OCI-LY1 (cell line): ENCODE measurements at regions not wholly inside any gene's neighbourhood (a gene's known extent, or its start where the extent isn't known, plus 50 kb on each side); places are given as distances from the start of the nearest gene placed in this dataset.

ENCODE experiments used
- H2AFZ ChIP-seq: fragments of 200-600 bp; sonication (generic), shearing (Covaris generic); 2 replicates; pipeline ENCODE4 v1.6.0; 2014; ENCODE audit warnings: antibody characterized with exemption, mild to moderate bottlenecking, low read length
- H3F3A ChIP-seq: fragments of 200-600 bp; sonication (generic), shearing (Covaris generic); 2 replicates; pipeline ENCODE4 v1.6.0; 2014; ENCODE audit warnings: mild to moderate bottlenecking, antibody characterized with exemption, low read length, moderate library complexity; ENCODE audit not compliant: insufficient read depth
- H3K27ac ChIP-seq: fragments of 200-600 bp; sonication (generic); 2 replicates; pipeline ENCODE4 v1.5.1; 2014; ENCODE audit warnings: low read length, mixed run types, mild to moderate bottlenecking, low read depth; ENCODE audit not compliant: poor library complexity, severe bottlenecking
- H3K27me3 ChIP-seq: fragments of 200-600 bp; sonication (generic); 2 replicates; pipeline ENCODE4 v1.6.0; 2014; ENCODE audit warnings: antibody characterized with exemption, mild to moderate bottlenecking, low read length, moderate library complexity; ENCODE audit not compliant: insufficient read depth
- H3K36me3 ChIP-seq: fragments of 200-600 bp; sonication (generic); 2 replicates; pipeline ENCODE4 v1.6.1; 2014; ENCODE audit warnings: mild to moderate bottlenecking, antibody characterized with exemption, low read length, moderate library complexity, mixed read lengths; ENCODE audit not compliant: insufficient read depth
- H3K4me1 ChIP-seq: fragments of 200-600 bp; sonication (generic); 2 replicates; pipeline ENCODE4 v1.5.1; 2014; ENCODE audit warnings: mild to moderate bottlenecking, low read length, moderate library complexity; ENCODE audit not compliant: insufficient read depth, severe bottlenecking
- H3K4me2 ChIP-seq: fragments of 200-600 bp; sonication (generic), shearing (Covaris generic); 2 replicates; pipeline ENCODE4 v1.6.1; 2014; ENCODE audit warnings: low read length
- H3K4me3 ChIP-seq: fragments of 200-600 bp; sonication (generic); 2 replicates; pipeline ENCODE4 v1.5.1; 2014; ENCODE audit warnings: low read length, low read depth, mild to moderate bottlenecking, mixed read lengths; ENCODE audit not compliant: poor library complexity, severe bottlenecking
- H3K79me2 ChIP-seq: fragments of 200-600 bp; shearing (Covaris generic); 2 replicates; pipeline ENCODE4 v1.6.1; 2016; ENCODE audit warnings: mixed run types, low read length, mixed read lengths; ENCODE audit not compliant: insufficient read depth
- H3K9ac ChIP-seq: fragments of 200-600 bp; sonication (generic), shearing (Covaris generic); 2 replicates; pipeline ENCODE4 v1.6.1; 2014; ENCODE audit warnings: mild to moderate bottlenecking, low read length, mixed read lengths
- H3K9me2 ChIP-seq: fragments of 200-600 bp; sonication (generic), shearing (Covaris generic); 2 replicates; pipeline ENCODE4 v1.6.1; 2014; ENCODE audit warnings: low read depth, mild to moderate bottlenecking, low read length, mixed read lengths
- H3K9me3 ChIP-seq: fragments of 200-600 bp; shearing (Covaris generic); 2 replicates; pipeline ENCODE4 v1.6.1; 2014; ENCODE audit warnings: low read length, mixed read lengths
- H4K20me1 ChIP-seq: fragments of 200-600 bp; sonication (generic), shearing (Covaris generic); 2 replicates; pipeline ENCODE4 v1.6.0; 2016; ENCODE audit warnings: mild to moderate bottlenecking, low read length; ENCODE audit not compliant: insufficient read depth
- EZH2 ChIP-seq: fragments of 200-600 bp; sonication (generic), shearing (Covaris generic); IDR thresholded peaks from 2 replicates; pipeline ENCODE4 v1.8.0; 2017; ENCODE audit warnings: borderline replicate concordance, mixed run types, mild to moderate bottlenecking, antibody characterized with exemption, low read length, moderate library complexity, mixed read lengths
- TF ChIP-seq, protein P1 (sequence below): fragments of 200-600 bp; sonication (generic), shearing (Covaris generic); IDR thresholded peaks from 2 replicates; pipeline ENCODE4 v1.5.1; 2017; ENCODE audit warnings: mild to moderate bottlenecking, antibody characterized with exemption, low read length, moderate library complexity, mixed read lengths

DNA sequence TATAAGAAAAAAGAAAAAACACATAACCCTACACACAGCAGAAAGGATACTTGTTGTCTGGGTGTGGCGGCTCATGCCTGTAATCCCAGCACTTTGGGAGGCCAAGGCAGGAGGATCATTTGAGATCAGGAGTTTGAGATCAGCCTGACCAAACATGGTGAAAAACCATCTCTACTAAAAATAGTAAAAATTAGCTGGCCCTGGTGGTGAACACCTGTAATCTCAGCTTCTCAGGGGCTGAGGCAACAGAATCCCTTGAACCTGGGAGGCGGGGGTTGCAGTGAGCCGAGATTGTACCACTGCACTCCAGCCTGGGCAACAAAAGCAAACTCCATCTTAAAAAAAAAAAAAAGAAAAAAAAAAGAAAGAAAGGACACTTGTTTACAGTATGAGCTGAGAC, 147.6 kb upstream of the PITX1 start:
- Histone ChIP-seq H2AFZ (no peak overlapping the region), H3K4me1 (no peaks in the 10 kb centered on the region), H3K9ac (no peak overlapping the region), H3K79me2 (no peaks in the 10 kb centered on the region), H4K20me1 (no peaks in the 10 kb centered on the region), H3K4me3 (no peak overlapping the region), H3K27me3 (no peaks in the 10 kb centered on the region), H3K27ac (no peak overlapping the region), H3K4me2 (no peak overlapping the region), H3F3A (no peaks in the 10 kb centered on the region), H3K9me2 (no peaks in the 10 kb centered on the region), H3K9me3 (no peaks in the 10 kb centered on the region), H3K36me3 (no peaks in the 10 kb centered on the region)
- no peak for TF ChIP-seq EZH2
- TF ChIP-seq, protein P1, sequence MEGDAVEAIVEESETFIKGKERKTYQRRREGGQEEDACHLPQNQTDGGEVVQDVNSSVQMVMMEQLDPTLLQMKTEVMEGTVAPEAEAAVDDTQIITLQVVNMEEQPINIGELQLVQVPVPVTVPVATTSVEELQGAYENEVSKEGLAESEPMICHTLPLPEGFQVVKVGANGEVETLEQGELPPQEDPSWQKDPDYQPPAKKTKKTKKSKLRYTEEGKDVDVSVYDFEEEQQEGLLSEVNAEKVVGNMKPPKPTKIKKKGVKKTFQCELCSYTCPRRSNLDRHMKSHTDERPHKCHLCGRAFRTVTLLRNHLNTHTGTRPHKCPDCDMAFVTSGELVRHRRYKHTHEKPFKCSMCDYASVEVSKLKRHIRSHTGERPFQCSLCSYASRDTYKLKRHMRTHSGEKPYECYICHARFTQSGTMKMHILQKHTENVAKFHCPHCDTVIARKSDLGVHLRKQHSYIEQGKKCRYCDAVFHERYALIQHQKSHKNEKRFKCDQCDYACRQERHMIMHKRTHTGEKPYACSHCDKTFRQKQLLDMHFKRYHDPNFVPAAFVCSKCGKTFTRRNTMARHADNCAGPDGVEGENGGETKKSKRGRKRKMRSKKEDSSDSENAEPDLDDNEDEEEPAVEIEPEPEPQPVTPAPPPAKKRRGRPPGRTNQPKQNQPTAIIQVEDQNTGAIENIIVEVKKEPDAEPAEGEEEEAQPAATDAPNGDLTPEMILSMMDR, result no peak

DNA sequence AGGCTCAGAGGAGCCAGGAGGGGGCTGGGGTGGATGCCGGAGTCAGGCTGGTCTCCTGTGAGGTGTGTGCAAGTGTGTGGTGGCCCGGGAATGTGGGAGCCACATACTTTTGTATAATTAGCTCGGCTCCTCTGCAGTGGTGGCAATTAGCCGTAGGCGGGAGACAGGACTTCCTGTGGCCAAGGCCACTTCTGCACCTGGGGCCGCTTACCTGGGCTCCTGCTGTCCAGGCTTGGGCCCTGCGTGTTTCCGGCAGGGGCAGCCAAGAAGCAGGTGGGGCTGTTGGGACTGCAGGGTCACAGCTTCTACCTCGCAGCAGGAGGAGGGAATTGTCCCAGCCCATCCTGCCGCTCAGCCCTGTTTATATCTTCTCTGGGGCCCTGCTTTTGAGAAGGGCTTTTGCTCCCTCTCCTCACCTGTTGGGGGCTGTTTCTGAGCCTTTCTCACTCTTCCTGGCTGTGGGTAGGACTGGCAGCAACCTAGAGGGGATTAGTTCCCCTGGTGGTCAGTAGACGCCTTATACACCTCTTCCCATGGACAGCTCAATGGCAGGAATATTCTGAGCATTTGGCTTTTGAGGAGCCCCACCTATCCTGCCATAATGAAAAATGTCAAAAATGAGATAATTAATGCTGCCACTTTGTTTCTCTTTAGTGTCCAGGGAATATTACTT, 145.4 kb upstream of the PITX1 start:
- Histone ChIP-seq H3K9me2 (no peaks in the 10 kb centered on the region), H3K9me3 (no peaks in the 10 kb centered on the region), H3K4me3 (no peak overlapping the region), H3K9ac (no peak overlapping the region), H3F3A (no peaks in the 10 kb centered on the region), H3K4me2 (no peak overlapping the region), H3K79me2 (no peaks in the 10 kb centered on the region), H2AFZ (no peak overlapping the region), H3K4me1 (no peaks in the 10 kb centered on the region), H4K20me1 (no peaks in the 10 kb centered on the region), H3K27me3 (no peaks in the 10 kb centered on the region), H3K36me3 (no peaks in the 10 kb centered on the region), H3K27ac (no peak overlapping the region)
- TF ChIP-seq, protein P1, result no peak
- no peak for TF ChIP-seq EZH2

DNA sequence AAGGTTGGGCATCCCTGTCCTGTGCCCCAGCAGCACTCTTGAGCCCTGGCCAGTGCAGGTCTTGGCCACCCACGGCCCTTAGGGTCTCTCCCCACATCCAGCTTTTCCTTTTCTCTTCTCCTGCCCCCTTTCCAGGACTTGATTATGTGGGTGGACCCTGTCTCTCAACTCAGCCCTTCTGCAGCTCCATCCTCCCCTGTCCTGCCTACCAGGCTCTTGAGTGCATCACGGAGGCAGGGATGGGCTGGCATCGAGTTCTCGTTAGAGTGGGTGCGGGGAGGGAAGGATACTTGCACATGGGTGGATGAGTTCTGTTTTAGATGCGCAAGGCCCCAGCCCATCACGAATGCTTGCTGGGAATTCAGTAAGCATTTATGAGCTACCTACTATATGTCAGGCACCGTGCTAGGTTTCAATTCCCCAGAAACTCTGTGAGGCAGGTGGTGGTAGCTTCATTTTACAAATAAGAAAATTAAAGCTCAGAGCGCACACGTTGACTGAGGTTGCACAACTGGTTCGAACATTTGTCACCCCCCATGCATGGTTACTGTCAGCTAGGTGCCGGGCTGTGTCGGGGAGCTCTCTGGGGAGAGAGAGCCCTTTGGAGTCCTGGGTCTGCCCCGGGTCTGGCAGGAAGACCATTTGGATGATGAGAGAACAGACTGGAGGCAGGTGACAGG, 144.6 kb upstream of the PITX1 start:
- Histone ChIP-seq H2AFZ (no peak overlapping the region), H3K79me2 (no peaks in the 10 kb centered on the region), H3F3A (no peaks in the 10 kb centered on the region), H3K27me3 (no peaks in the 10 kb centered on the region), H3K27ac (no peak overlapping the region), H3K9ac (no peak overlapping the region), H3K4me2 (no peak overlapping the region), H3K9me3 (no peaks in the 10 kb centered on the region), H3K36me3 (no peaks in the 10 kb centered on the region), H3K9me2 (no peaks in the 10 kb centered on the region), H3K4me1 (no peaks in the 10 kb centered on the region), H4K20me1 (no peaks in the 10 kb centered on the region), H3K4me3 (no peak overlapping the region)
- no peak for TF ChIP-seq EZH2
- TF ChIP-seq, protein P1, result no peak
